Transverse colon (tissue), 4 donors: ENCODE measurements at regions not wholly inside any gene's neighbourhood (a gene's known extent, or its start where the extent isn't known, plus 50 kb on each side); places are given as distances from the start of the nearest gene placed in this dataset.

Experiments used
- CTCF ChIP-seq, 5 experiments: fragments of 200-600 bp in 3 of 5; fragments of 450-650 bp in 2 of 5; sonication (generic) in 3 of 5; IDR thresholded peaks; 1 replicate in 2 of 5; 2 replicates in 3 of 5; pipeline ENCODE4 v1.5.1; 2016 to 2017; ENCODE audit warnings: antibody characterized with exemption in 5 of 5, inconsistent platforms in 3 of 5, mild to moderate bottlenecking in 2 of 5, moderate library complexity in 1 of 5
- EP300 ChIP-seq: sonication (generic); formaldehyde crosslinking; IDR thresholded peaks from one replicate; pipeline ENCODE4 v1.6.1; 2017; ENCODE audit warnings: antibody characterized with exemption, low read depth
- POLR2A ChIP-seq: fragments of 450-650 bp; IDR thresholded peaks from one replicate; pipeline ENCODE4 v1.6.1; 2016; ENCODE audit warnings: antibody characterized with exemption, mild to moderate bottlenecking, moderate library complexity
- POLR2AphosphoS5 ChIP-seq, 3 donors: sonication (generic); formaldehyde crosslinking; IDR thresholded peaks; one replicate each; pipeline ENCODE4 v1.6.1; 2016; ENCODE audit warnings: antibody characterized with exemption in 3 of 3

- TF ChIP-seq EP300 (no peak), CTCF (IDR thresholded peaks at IDR 0.05) (no peak), POLR2A (no peak), POLR2AphosphoS5 (IDR thresholded peaks at IDR 0.05) (no peak)
These were observed 925.7 kb downstream of the DCDC2C start for GRCh38 chr2:4628998-4629501.
